ENCODE measurements at regions not wholly inside any gene's neighbourhood (a gene's known extent, or its start where the extent isn't known, plus 50 kb on each side); places are given as distances from the start of the nearest gene placed in this dataset.

DNA sequence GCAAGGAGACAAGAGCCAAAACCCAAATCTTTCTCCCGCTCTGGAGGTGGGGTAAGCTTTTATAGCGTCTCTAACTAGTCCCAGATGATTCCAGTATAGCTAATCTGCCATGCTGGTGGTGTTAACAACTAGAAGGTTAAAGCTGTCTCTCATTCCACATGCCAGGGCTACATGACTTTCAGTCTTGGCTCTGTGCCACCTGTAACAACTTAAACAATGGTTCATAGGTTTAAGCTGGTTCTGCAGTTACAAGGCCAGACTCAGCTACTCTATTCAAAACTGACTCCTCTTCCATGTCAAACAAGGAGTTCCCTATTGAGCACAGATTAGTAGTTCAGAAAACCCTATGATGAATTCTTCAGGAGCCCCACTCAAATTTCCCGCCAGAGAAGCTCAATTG is 128.9 kb downstream of the ELOVL4 start:
- no peak for TF ChIP-seq PBX3 (CRISPR knock-in tag; IDR thresholded peaks at IDR 0.05)
- no peak for TF ChIP-seq KLF9 (tag by site-specific recombination; IDR thresholded peaks at IDR 0.05; ENCODE audit: low read depth)
- no peak for TF ChIP-seq ZNF23 (tag by site-specific recombination; IDR thresholded peaks at IDR 0.05; ENCODE audit: borderline replicate concordance)
- TF ChIP-seq ZNF148 (tag by site-specific recombination; IDR thresholded peaks at IDR 0.05; ENCODE audit: borderline replicate concordance) = no peak
- TF ChIP-seq ZNF184 (tag by site-specific recombination; IDR thresholded peaks at IDR 0.05) = no peak
- TF ChIP-seq ZSCAN23 (tag by site-specific recombination; IDR thresholded peaks at IDR 0.05) = no peak
- TF ChIP-seq ZNF768 (tag by site-specific recombination; IDR thresholded peaks at IDR 0.05) = no peak
- TF ChIP-seq SCRT2 (tag by site-specific recombination; IDR thresholded peaks at IDR 0.05) = no peak
- no peak for TF ChIP-seq ZIC2 (tag by site-specific recombination; IDR thresholded peaks at IDR 0.05)
- TF ChIP-seq, protein P1, sequence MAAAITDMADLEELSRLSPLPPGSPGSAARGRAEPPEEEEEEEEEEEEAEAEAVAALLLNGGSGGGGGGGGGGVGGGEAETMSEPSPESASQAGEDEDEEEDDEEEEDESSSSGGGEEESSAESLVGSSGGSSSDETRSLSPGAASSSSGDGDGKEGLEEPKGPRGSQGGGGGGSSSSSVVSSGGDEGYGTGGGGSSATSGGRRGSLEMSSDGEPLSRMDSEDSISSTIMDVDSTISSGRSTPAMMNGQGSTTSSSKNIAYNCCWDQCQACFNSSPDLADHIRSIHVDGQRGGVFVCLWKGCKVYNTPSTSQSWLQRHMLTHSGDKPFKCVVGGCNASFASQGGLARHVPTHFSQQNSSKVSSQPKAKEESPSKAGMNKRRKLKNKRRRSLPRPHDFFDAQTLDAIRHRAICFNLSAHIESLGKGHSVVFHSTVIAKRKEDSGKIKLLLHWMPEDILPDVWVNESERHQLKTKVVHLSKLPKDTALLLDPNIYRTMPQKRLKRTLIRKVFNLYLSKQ (tag by site-specific recombination; IDR thresholded peaks at IDR 0.05; ENCODE audit: borderline replicate concordance) = no peak
- no peak for TF ChIP-seq EGR2 (tag by site-specific recombination; IDR thresholded peaks at IDR 0.05; ENCODE audit: low read depth)
- no peak for TF ChIP-seq ZBTB7A (tag by site-specific recombination; IDR thresholded peaks at IDR 0.05; ENCODE audit: low read depth)
- no peak for TF ChIP-seq ZSCAN30 (tag by site-specific recombination; IDR thresholded peaks at IDR 0.05)
- TF ChIP-seq ZNF48 (tag by site-specific recombination; IDR thresholded peaks at IDR 0.05) = no peak
- TF ChIP-seq ZNF175 (tag by site-specific recombination; IDR thresholded peaks at IDR 0.05) = no peak
- H3K9me3 ChIP-seq (ENCODE audit: control insufficient read depth, insufficient read depth, low read depth, low read length) = no peaks in the 10 kb centered on the region
- no peaks in the 10 kb centered on the region for H3K4me1 ChIP-seq (ENCODE audit: control insufficient read depth, insufficient read depth, low read length)
- H3K36me3 ChIP-seq (ENCODE audit: control insufficient read depth in 2 of 2, insufficient read depth in 1 of 2, low read length in 2 of 2) = no peaks in the 10 kb centered on the region
- POLR2A ChIA-PET = no interaction called here
- no peak overlapping the region for H3K27ac ChIP-seq (ENCODE audit: extremely low read depth, low read depth, low read length)
- H3K4me3 ChIP-seq (ENCODE audit: low read depth, low read length) = no peak overlapping the region
- CTCF ChIA-PET = interaction anchor here (1.5 kb wide), 1 partner anchor 9 kb away, joined by 4 read pairs; no protein-coding TSS in a partner anchor

DNA sequence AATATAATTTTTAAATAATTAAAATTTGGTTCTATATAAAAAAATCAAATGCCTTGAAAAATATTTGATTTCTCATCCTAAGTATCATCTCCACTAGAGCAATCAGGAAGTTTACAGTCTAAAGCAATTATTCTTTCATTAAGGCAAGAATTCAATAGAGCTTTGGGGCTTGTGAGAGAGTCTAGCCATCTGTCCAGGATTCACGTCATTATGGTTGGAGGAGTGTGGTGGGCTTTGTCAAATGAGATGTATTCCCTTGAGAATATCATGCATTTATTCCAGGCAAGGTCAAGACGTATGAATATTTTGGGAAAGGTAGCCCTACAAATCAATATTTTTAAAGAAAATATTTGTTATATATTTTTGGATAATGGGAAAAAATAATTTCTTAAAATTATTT is 132.4 kb downstream of the ELOVL4 start:
- CTCF ChIA-PET = interaction anchor here (0.6 to 2.8 kb wide), 17 partner anchors 9 to 1559 kb away, joined by 3 to 26 read pairs (median 6); no protein-coding TSS in a partner anchor
- Histone ChIP-seq H3K9me3 (ENCODE audit: control insufficient read depth, insufficient read depth, low read depth, low read length) (no peaks in the 10 kb centered on the region), H3K27ac (ENCODE audit: extremely low read depth, low read depth, low read length) (no peak overlapping the region), H3K4me3 (ENCODE audit: low read depth, low read length) (no peak overlapping the region), H3K4me1 (ENCODE audit: control insufficient read depth, insufficient read depth, low read length) (no peaks in the 10 kb centered on the region), H3K36me3 (ENCODE audit: control insufficient read depth in 2 of 2, insufficient read depth in 1 of 2, low read length in 2 of 2) (no peaks in the 10 kb centered on the region)
- POLR2A ChIA-PET = no interaction called here
- no peak for TF ChIP-seq SALL2 (tag by site-specific recombination; IDR thresholded peaks at IDR 0.05; ENCODE audit: borderline replicate concordance)
- no peak for TF ChIP-seq TCF7L2 (IDR thresholded peaks at IDR 0.05; ENCODE audit: borderline replicate concordance, low read depth, low read length)
- TF ChIP-seq BCL11B (tag by site-specific recombination; IDR thresholded peaks at IDR 0.05; ENCODE audit: low read depth) = no peak
- no peak for TF ChIP-seq SP3 (tag by site-specific recombination; IDR thresholded peaks at IDR 0.05)
- no peak for TF ChIP-seq ZNF311 (tag by site-specific recombination; IDR thresholded peaks at IDR 0.05; ENCODE audit: borderline replicate concordance)
- no peak for TF ChIP-seq ZNF580 (tag by site-specific recombination; IDR thresholded peaks at IDR 0.05)
- TF ChIP-seq ZNF394 (tag by site-specific recombination; IDR thresholded peaks at IDR 0.05; ENCODE audit: borderline replicate concordance) = no peak
- no peak for TF ChIP-seq GFI1B (tag by site-specific recombination; IDR thresholded peaks at IDR 0.05)
- no peak for TF ChIP-seq ZNF747 (tag by site-specific recombination; IDR thresholded peaks at IDR 0.05)
- no peak for TF ChIP-seq ZXDB (tag by site-specific recombination; IDR thresholded peaks at IDR 0.05)
- TF ChIP-seq ZNF518A (tag by site-specific recombination; conservative IDR thresholded peaks at IDR 0.05; ENCODE audit: low read depth) = no peak
- TF ChIP-seq ZNF561 (tag by site-specific recombination; IDR thresholded peaks at IDR 0.05; ENCODE audit: borderline replicate concordance) = no peak
